Dedifferentiated amniotic fluid mesenchymal stem cell (primary cell): ENCODE measurements at regions not wholly inside any gene's neighbourhood (a gene's known extent, or its start where the extent isn't known, plus 50 kb on each side); places are given as distances from the start of the nearest gene placed in this dataset.

Experiments used
- DNase-seq: peaks from one replicate; pipeline ENCODE4 v3.0.0-alpha.2; 2016; ENCODE audit errors: extremely low spot score

- DNase-seq: no peak
These were observed 1401.7 kb downstream of the NCAM2 start for GRCh38 chr21:22399681-22400514.

- DNase-seq: no peak
These were observed 1411.4 kb downstream of the NCAM2 start for GRCh38 chr21:22409571-22409970.

- DNase-seq: no peak
These were observed 1418.3 kb downstream of the NCAM2 start for GRCh38 chr21:22416555-22416954.

- no peak for DNase-seq
These were observed 1423.4 kb downstream of the NCAM2 start for GRCh38 chr21:22421416-22422180.

- no peak for DNase-seq
These were observed 1440.3 kb downstream of the NCAM2 start for GRCh38 chr21:22438428-22439086.

GRCh38 chr21:22444990-22445389 lies 1446.8 kb downstream of the NCAM2 start:
- DNase-seq: no peak

GRCh38 chr21:22450507-22450906 lies 1452.3 kb downstream of the NCAM2 start:
- no peak for DNase-seq

GRCh38 chr21:22456241-22456640 lies 1458.0 kb downstream of the NCAM2 start:
- no peak for DNase-seq

GRCh38 chr21:22468893-22469292 lies 1470.7 kb downstream of the NCAM2 start:
- no peak for DNase-seq

- DNase-seq: no peak
These were observed 1476.2 kb downstream of the NCAM2 start for GRCh38 chr21:22474403-22474802.

- DNase-seq: no peak
These were observed 1478.0 kb downstream of the NCAM2 start for GRCh38 chr21:22476214-22476613.

- DNase-seq: no peak
These were observed 1478.8 kb downstream of the NCAM2 start for GRCh38 chr21:22476726-22477646.

- no peak for DNase-seq
These were observed 1491.8 kb downstream of the NCAM2 start for GRCh38 chr21:22490049-22490448.

- DNase-seq: no peak
These were observed 1518.0 kb downstream of the NCAM2 start for GRCh38 chr21:22516230-22516629.

- no peak for DNase-seq
These were observed 1537.4 kb downstream of the NCAM2 start for GRCh38 chr21:22535630-22536029.

- no peak for DNase-seq
These were observed 1538.3 kb downstream of the NCAM2 start for GRCh38 chr21:22536509-22536908.

- no peak for DNase-seq
These were observed 1546.5 kb downstream of the NCAM2 start for GRCh38 chr21:22544747-22545146.

GRCh38 chr21:22552390-22552789 lies 1554.2 kb downstream of the NCAM2 start:
- DNase-seq: no peak

GRCh38 chr21:22554690-22555316 lies 1556.6 kb downstream of the NCAM2 start:
- no peak for DNase-seq

- no peak for DNase-seq
These were observed 1558.6 kb downstream of the NCAM2 start for GRCh38 chr21:22556829-22557228.

GRCh38 chr21:22561946-22562345 lies 1563.7 kb downstream of the NCAM2 start:
- DNase-seq: no peak
